GM21390 (cell line): ENCODE measurements at regions not wholly inside any gene's neighbourhood (a gene's known extent, or its start where the extent isn't known, plus 50 kb on each side); places are given as distances from the start of the nearest gene placed in this dataset.

Experiments
- ATAC-seq: cut with Tn5 transposase; IDR thresholded peaks from one replicate; pipeline ENCODE4 v1.9.1; 2021; ENCODE audit not compliant: unreplicated experiment

GRCh38 chr4:175871774-175872405 is 59.8 kb upstream of the GPM6A start:
- ATAC-seq = no peak

- ATAC-seq = no peak
These were observed 61.6 kb upstream of the GPM6A start for GRCh38 chr4:175873707-175874106.

GRCh38 chr4:175874306-175874705 is 62.2 kb upstream of the GPM6A start:
- ATAC-seq = no peak

- no peak for ATAC-seq
These were observed 64.1 kb upstream of the GPM6A start for GRCh38 chr4:175875993-175876771.

- ATAC-seq = no peak
These were observed 70.8 kb upstream of the GPM6A start for GRCh38 chr4:175882891-175883290.

- ATAC-seq = no peak
These were observed 72.0 kb upstream of the GPM6A start for GRCh38 chr4:175884048-175884447.

GRCh38 chr4:175891231-175891630 is 79.2 kb upstream of the GPM6A start:
- ATAC-seq = no peak

- ATAC-seq = no peak
These were observed 79.8 kb upstream of the GPM6A start for GRCh38 chr4:175891851-175892250.

GRCh38 chr4:175905925-175906324 is 93.9 kb upstream of the GPM6A start:
- no peak for ATAC-seq

GRCh38 chr4:175906384-175906783 is 94.3 kb upstream of the GPM6A start:
- no peak for ATAC-seq

GRCh38 chr4:175910700-175911099 is 98.6 kb upstream of the GPM6A start:
- ATAC-seq = no peak

GRCh38 chr4:175916626-175917351 is 104.7 kb upstream of the GPM6A start:
- no peak for ATAC-seq

- no peak for ATAC-seq
These were observed 115.1 kb upstream of the GPM6A start for GRCh38 chr4:175927121-175927520.

GRCh38 chr4:175929441-175929840 is 117.4 kb upstream of the GPM6A start:
- ATAC-seq = no peak

- ATAC-seq = no peak
These were observed 117.9 kb upstream of the GPM6A start for GRCh38 chr4:175929932-175930331.

GRCh38 chr4:175930471-175930870 is 118.4 kb upstream of the GPM6A start:
- no peak for ATAC-seq

GRCh38 chr4:175932116-175932515 is 120.1 kb upstream of the GPM6A start:
- no peak for ATAC-seq

GRCh38 chr4:175934506-175934905 is 122.4 kb upstream of the GPM6A start:
- no peak for ATAC-seq

GRCh38 chr4:175935016-175935661 is 123.1 kb upstream of the GPM6A start:
- no peak for ATAC-seq

- no peak for ATAC-seq
These were observed 121.3 kb upstream of the WDR17 start for GRCh38 chr4:175944126-175944910.
